ENCODE measurements at regions not wholly inside any gene's neighbourhood (a gene's known extent, or its start where the extent isn't known, plus 50 kb on each side); places are given as distances from the start of the nearest gene placed in this dataset.
A peak's percentile ranks its signal among the peaks of the same experiment; 100 is the strongest.

GRCh38 chr6:90374201-90374600 lies 77.6 kb upstream of the BACH2 start:
- Histone ChIP-seq H3K36me3 (ENCODE audit: control insufficient read depth in 4 of 4, insufficient read depth in 4 of 4, low read length in 3 of 4) (no peaks in the 10 kb centered on the region), H3K27me3 (replicated peaks in 2 of 5; ENCODE audit: control insufficient read depth in 4 of 5, insufficient read depth in 5 of 5, low read length in 4 of 5) (no peaks in the 10 kb centered on the region), H3K27ac (ENCODE audit: insufficient read depth in 1 of 2, low read depth in 1 of 2, low read length in 2 of 2, poor library complexity in 1 of 2, severe bottlenecking in 2 of 2) (no peak overlapping the region), H3K4me1 (ENCODE audit: control extremely low read depth in 1 of 4, control insufficient read depth in 4 of 4, insufficient read depth in 4 of 4, low read length in 3 of 4) (peaks cover 0 to 5% (median 1%) of the 10 kb centered on the region in 4 experiments), H3K4me3 (ENCODE audit: control insufficient read depth in 1 of 7, extremely low read depth in 1 of 7, insufficient read depth in 4 of 7, low read depth in 2 of 7, low read length in 6 of 7) (no peak overlapping the region), H3K9me3 (ENCODE audit: control extremely low read depth in 1 of 5, control insufficient read depth in 4 of 5, insufficient read depth in 2 of 5, low read depth in 1 of 5, low read length in 4 of 5) (no peaks in the 10 kb centered on the region)
- POLR2A ChIA-PET, result no interaction called here
- DNase-seq, result no peak
- CTCF ChIA-PET, result interaction anchor here (1.2 kb wide), 1 partner anchor 27 kb away, joined by 3 read pairs; no protein-coding TSS in a partner anchor
- 92% methylated on average over 3 of the region's 4 CpGs for WGBS (ENCODE audit: insufficient coverage)

- H3K9me3 ChIP-seq (ENCODE audit: control extremely low read depth in 1 of 5, control insufficient read depth in 4 of 5, insufficient read depth in 2 of 5, low read depth in 1 of 5, low read length in 4 of 5), result no peaks in the 10 kb centered on the region
- H3K4me1 ChIP-seq (ENCODE audit: control extremely low read depth in 1 of 4, control insufficient read depth in 4 of 4, insufficient read depth in 4 of 4, low read length in 3 of 4), result peaks cover 0 to 5% (median 1%) of the 10 kb centered on the region in 4 experiments
- DNase-seq, result no peak
- H3K27ac ChIP-seq (ENCODE audit: insufficient read depth in 1 of 2, low read depth in 1 of 2, low read length in 2 of 2, poor library complexity in 1 of 2, severe bottlenecking in 2 of 2), result no peak overlapping the region
- WGBS (ENCODE audit: insufficient coverage), result no CpG with 5 or more reads among the region's 2 CpGs
- no peaks in the 10 kb centered on the region for H3K36me3 ChIP-seq (ENCODE audit: control insufficient read depth in 4 of 4, insufficient read depth in 4 of 4, low read length in 3 of 4)
- ChIA-PET POLR2A (no interaction called here), CTCF (interaction anchor here (1.0 kb wide), 1 partner anchor 26 kb away, joined by 3 read pairs; no protein-coding TSS in a partner anchor)
- no peaks in the 10 kb centered on the region for H3K27me3 ChIP-seq (replicated peaks in 2 of 5; ENCODE audit: control insufficient read depth in 4 of 5, insufficient read depth in 5 of 5, low read length in 4 of 5)
- H3K4me3 ChIP-seq (ENCODE audit: control insufficient read depth in 1 of 7, extremely low read depth in 1 of 7, insufficient read depth in 4 of 7, low read depth in 2 of 7, low read length in 6 of 7), result no peak overlapping the region
Measured at GRCh38 chr6:90372885-90373284, 76.2 kb upstream of the BACH2 start.

- Histone ChIP-seq H3K4me3 (ENCODE audit: control insufficient read depth in 1 of 7, extremely low read depth in 1 of 7, insufficient read depth in 4 of 7, low read depth in 2 of 7, low read length in 6 of 7) (no peak overlapping the region), H3K4me1 (ENCODE audit: control extremely low read depth in 1 of 4, control insufficient read depth in 4 of 4, insufficient read depth in 4 of 4, low read length in 3 of 4) (peaks cover 0 to 5% (median 1%) of the 10 kb centered on the region in 4 experiments), H3K9me3 (ENCODE audit: control extremely low read depth in 1 of 5, control insufficient read depth in 4 of 5, insufficient read depth in 2 of 5, low read depth in 1 of 5, low read length in 4 of 5) (peaks cover 0 to 1% (median 0%) of the 10 kb centered on the region in 5 experiments), H3K27me3 (replicated peaks in 2 of 5; ENCODE audit: control insufficient read depth in 4 of 5, insufficient read depth in 5 of 5, low read length in 4 of 5) (no peaks in the 10 kb centered on the region), H3K36me3 (ENCODE audit: control insufficient read depth in 4 of 4, insufficient read depth in 4 of 4, low read length in 3 of 4) (no peaks in the 10 kb centered on the region), H3K27ac (ENCODE audit: insufficient read depth in 1 of 2, low read depth in 1 of 2, low read length in 2 of 2, poor library complexity in 1 of 2, severe bottlenecking in 2 of 2) (no peak overlapping the region)
- POLR2A ChIA-PET, result no interaction called here
- 93% methylated on average over 3 of the region's 5 CpGs for WGBS (ENCODE audit: insufficient coverage)
- CTCF ChIA-PET, result interaction anchor here (0.6 to 1.2 kb wide), 3 partner anchors 21 to 1385 kb away, joined by 3 to 4 read pairs (median 3); no protein-coding TSS in a partner anchor
- no peak for DNase-seq
Measured at GRCh38 chr6:90372450-90372849, 75.8 kb upstream of the BACH2 start.

- H3K27ac ChIP-seq (ENCODE audit: insufficient read depth in 1 of 2, low read depth in 1 of 2, low read length in 2 of 2, poor library complexity in 1 of 2, severe bottlenecking in 2 of 2), result no peak overlapping the region
- H3K4me1 ChIP-seq (ENCODE audit: control extremely low read depth in 1 of 4, control insufficient read depth in 4 of 4, insufficient read depth in 4 of 4, low read length in 3 of 4), result no peaks in the 10 kb centered on the region
- DNase-seq, result no peak
- WGBS (ENCODE audit: insufficient coverage), result 88% methylated on average over 1 of the region's 1 CpG
- ChIA-PET CTCF (interaction anchor here (1.3 to 1.5 kb wide), 3 partner anchors 22 to 261 kb away, joined by 3 to 5 read pairs (median 4); no protein-coding TSS in a partner anchor), POLR2A (no interaction called here)
- H3K36me3 ChIP-seq (ENCODE audit: control insufficient read depth in 4 of 4, insufficient read depth in 4 of 4, low read length in 3 of 4), result no peaks in the 10 kb centered on the region
- no peak overlapping the region for H3K4me3 ChIP-seq (ENCODE audit: control insufficient read depth in 1 of 7, extremely low read depth in 1 of 7, insufficient read depth in 4 of 7, low read depth in 2 of 7, low read length in 6 of 7)
- H3K27me3 ChIP-seq (replicated peaks in 2 of 5; ENCODE audit: control insufficient read depth in 4 of 5, insufficient read depth in 5 of 5, low read length in 4 of 5), result no peaks in the 10 kb centered on the region
- peaks cover 0 to 3% (median 0%) of the 10 kb centered on the region in 5 experiments for H3K9me3 ChIP-seq (ENCODE audit: control extremely low read depth in 1 of 5, control insufficient read depth in 4 of 5, insufficient read depth in 2 of 5, low read depth in 1 of 5, low read length in 4 of 5)
Measured at GRCh38 chr6:90370493-90370959, 73.9 kb upstream of the BACH2 start.

GRCh38 chr6:90369651-90370050 lies 73.0 kb upstream of the BACH2 start:
- Histone ChIP-seq H3K27me3 (replicated peaks in 2 of 5; ENCODE audit: control insufficient read depth in 4 of 5, insufficient read depth in 5 of 5, low read length in 4 of 5) (no peaks in the 10 kb centered on the region), H3K27ac (ENCODE audit: insufficient read depth in 1 of 2, low read depth in 1 of 2, low read length in 2 of 2, poor library complexity in 1 of 2, severe bottlenecking in 2 of 2) (no peak overlapping the region), H3K36me3 (ENCODE audit: control insufficient read depth in 4 of 4, insufficient read depth in 4 of 4, low read length in 3 of 4) (no peaks in the 10 kb centered on the region), H3K4me3 (ENCODE audit: control insufficient read depth in 1 of 7, extremely low read depth in 1 of 7, insufficient read depth in 4 of 7, low read depth in 2 of 7, low read length in 6 of 7) (no peak overlapping the region), H3K9me3 (ENCODE audit: control extremely low read depth in 1 of 5, control insufficient read depth in 4 of 5, insufficient read depth in 2 of 5, low read depth in 1 of 5, low read length in 4 of 5) (peaks cover 0 to 3% (median 0%) of the 10 kb centered on the region in 5 experiments), H3K4me1 (ENCODE audit: control extremely low read depth in 1 of 4, control insufficient read depth in 4 of 4, insufficient read depth in 4 of 4, low read length in 3 of 4) (no peaks in the 10 kb centered on the region)
- ChIA-PET POLR2A (no interaction called here), CTCF (interaction anchor here (1.3 to 1.5 kb wide), 3 partner anchors 23 to 260 kb away, joined by 3 to 5 read pairs (median 4); no protein-coding TSS in a partner anchor)
- WGBS (ENCODE audit: insufficient coverage), result 93% methylated on average over 3 of the region's 6 CpGs
- DNase-seq, result no peak

- H3K36me3 ChIP-seq (ENCODE audit: control insufficient read depth in 4 of 4, insufficient read depth in 4 of 4, low read length in 3 of 4), result no peaks in the 10 kb centered on the region
- no peaks in the 10 kb centered on the region for H3K27me3 ChIP-seq (replicated peaks in 2 of 5; ENCODE audit: control insufficient read depth in 4 of 5, insufficient read depth in 5 of 5, low read length in 4 of 5)
- ChIA-PET POLR2A (no interaction called here), CTCF (interaction anchor here (0.7 to 1.3 kb wide), 2 partner anchors 16 to 18 kb away, joined by 3 to 4 read pairs; no protein-coding TSS in a partner anchor)
- no peak overlapping the region for H3K4me3 ChIP-seq (ENCODE audit: control insufficient read depth in 1 of 7, extremely low read depth in 1 of 7, insufficient read depth in 4 of 7, low read depth in 2 of 7, low read length in 6 of 7)
- H3K27ac ChIP-seq (ENCODE audit: insufficient read depth in 1 of 2, low read depth in 1 of 2, low read length in 2 of 2, poor library complexity in 1 of 2, severe bottlenecking in 2 of 2), result no peak overlapping the region
- DNase-seq, result peak in 2 of 3 donors; percentile 9 to 24
- 96% methylated on average over 7 of the region's 9 CpGs for WGBS (ENCODE audit: insufficient coverage)
- no peaks in the 10 kb centered on the region for H3K4me1 ChIP-seq (ENCODE audit: control extremely low read depth in 1 of 4, control insufficient read depth in 4 of 4, insufficient read depth in 4 of 4, low read length in 3 of 4)
- H3K9me3 ChIP-seq (ENCODE audit: control extremely low read depth in 1 of 5, control insufficient read depth in 4 of 5, insufficient read depth in 2 of 5, low read depth in 1 of 5, low read length in 4 of 5), result peaks cover 0 to 3% (median 0%) of the 10 kb centered on the region in 5 experiments
Measured at GRCh38 chr6:90369024-90369519, 72.4 kb upstream of the BACH2 start.

GRCh38 chr6:90368601-90369000 lies 72.0 kb upstream of the BACH2 start:
- H3K4me3 ChIP-seq (ENCODE audit: control insufficient read depth in 1 of 7, extremely low read depth in 1 of 7, insufficient read depth in 4 of 7, low read depth in 2 of 7, low read length in 6 of 7), result no peak overlapping the region
- no peak for DNase-seq
- no peaks in the 10 kb centered on the region for H3K4me1 ChIP-seq (ENCODE audit: control extremely low read depth in 1 of 4, control insufficient read depth in 4 of 4, insufficient read depth in 4 of 4, low read length in 3 of 4)
- POLR2A ChIA-PET, result interaction anchor here (0.6 kb wide), 1 partner anchor 1288 kb away, joined by 3 read pairs; the partner anchor contains the start of gene PNRC1
- H3K27me3 ChIP-seq (replicated peaks in 2 of 5; ENCODE audit: control insufficient read depth in 4 of 5, insufficient read depth in 5 of 5, low read length in 4 of 5), result no peaks in the 10 kb centered on the region
- no peak overlapping the region for H3K27ac ChIP-seq (ENCODE audit: insufficient read depth in 1 of 2, low read depth in 1 of 2, low read length in 2 of 2, poor library complexity in 1 of 2, severe bottlenecking in 2 of 2)
- peaks cover 0 to 3% (median 0%) of the 10 kb centered on the region in 5 experiments for H3K9me3 ChIP-seq (ENCODE audit: control extremely low read depth in 1 of 5, control insufficient read depth in 4 of 5, insufficient read depth in 2 of 5, low read depth in 1 of 5, low read length in 4 of 5)
- CTCF ChIA-PET, result interaction anchor here (0.7 to 1.3 kb wide), 2 partner anchors 16 to 17 kb away, joined by 3 to 4 read pairs; no protein-coding TSS in a partner anchor
- no peaks in the 10 kb centered on the region for H3K36me3 ChIP-seq (ENCODE audit: control insufficient read depth in 4 of 4, insufficient read depth in 4 of 4, low read length in 3 of 4)
